AML-193 (cell line): ENCODE measurements at regions not wholly inside any gene's neighbourhood (a gene's known extent, or its start where the extent isn't known, plus 50 kb on each side); places are given as distances from the start of the nearest gene placed in this dataset.

Experiments
- DNase-seq, 2 experiments: peaks; one replicate each; lab custom pipeline; 2025; lab: John Stamatoyannopoulos, UW

- DNase-seq, result no peak
These were observed 857.3 kb upstream of the KCND2 start for GRCh38 chr7:119415682-119416081.

GRCh38 chr7:119421657-119422056 is 851.3 kb upstream of the KCND2 start:
- no peak for DNase-seq

GRCh38 chr7:119436882-119437281 is 836.1 kb upstream of the KCND2 start:
- DNase-seq, result no peak

GRCh38 chr7:119438315-119438714 is 834.7 kb upstream of the KCND2 start:
- DNase-seq, result no peak

GRCh38 chr7:119439192-119439591 is 833.8 kb upstream of the KCND2 start:
- DNase-seq, result no peak

GRCh38 chr7:119452401-119452800 is 820.6 kb upstream of the KCND2 start:
- no peak for DNase-seq

GRCh38 chr7:119465798-119466305 is 807.1 kb upstream of the KCND2 start:
- DNase-seq, result no peak

GRCh38 chr7:119472408-119473038 is 800.5 kb upstream of the KCND2 start:
- no peak for DNase-seq

GRCh38 chr7:119482209-119482608 is 790.8 kb upstream of the KCND2 start:
- peak in 1 of 2 experiments; percentile 11 for DNase-seq

- no peak for DNase-seq
These were observed 790.3 kb upstream of the KCND2 start for GRCh38 chr7:119482671-119483070.

GRCh38 chr7:119483364-119483763 is 789.6 kb upstream of the KCND2 start:
- DNase-seq, result no peak

GRCh38 chr7:119514326-119514725 is 758.6 kb upstream of the KCND2 start:
- DNase-seq, result no peak

- DNase-seq, result no peak
These were observed 757.8 kb upstream of the KCND2 start for GRCh38 chr7:119515214-119515613.

GRCh38 chr7:119515962-119516361 is 757.0 kb upstream of the KCND2 start:
- DNase-seq, result no peak

- no peak for DNase-seq
These were observed 750.7 kb upstream of the KCND2 start for GRCh38 chr7:119522263-119522662.

GRCh38 chr7:119522698-119523097 is 750.3 kb upstream of the KCND2 start:
- DNase-seq, result no peak

- DNase-seq, result no peak
These were observed 727.9 kb upstream of the KCND2 start for GRCh38 chr7:119545118-119545517.

- no peak for DNase-seq
These were observed 717.2 kb upstream of the KCND2 start for GRCh38 chr7:119555788-119556187.

- DNase-seq, result no peak
These were observed 716.5 kb upstream of the KCND2 start for GRCh38 chr7:119556436-119556835.

- DNase-seq, result no peak
These were observed 711.2 kb upstream of the KCND2 start for GRCh38 chr7:119561751-119562150.

- DNase-seq, result no peak
These were observed 710.1 kb upstream of the KCND2 start for GRCh38 chr7:119562839-119563238.

- no peak for DNase-seq
These were observed 701.3 kb upstream of the KCND2 start for GRCh38 chr7:119571666-119572065.

GRCh38 chr7:119572132-119572531 is 700.8 kb upstream of the KCND2 start:
- no peak for DNase-seq

- no peak for DNase-seq
These were observed 700.4 kb upstream of the KCND2 start for GRCh38 chr7:119572541-119572940.
